Brain microvascular endothelial cell (primary cell): ENCODE measurements at regions not wholly inside any gene's neighbourhood (a gene's known extent, or its start where the extent isn't known, plus 50 kb on each side); places are given as distances from the start of the nearest gene placed in this dataset.

Source experiments
- DNase-seq: peaks from one replicate; pipeline ENCODE4 v3.0.0-alpha.2; 2020
- H3K27ac ChIP-seq: fragments of 250-450 bp; sonication (Bioruptor Pico); 2 replicates; pipeline ENCODE4 v1.5.1; 2020; ENCODE audit warnings: mild to moderate bottlenecking, moderate library complexity
- H3K27me3 ChIP-seq: fragments of 250-450 bp; sonication (Bioruptor Pico); replicated peaks from 2 replicates; pipeline ENCODE4 v1.5.1; 2020; ENCODE audit warnings: mild to moderate bottlenecking
- H3K36me3 ChIP-seq: fragments of 250-450 bp; sonication (Bioruptor Pico); replicated peaks from 2 replicates; pipeline ENCODE4 v1.5.1; 2020; ENCODE audit warnings: mild to moderate bottlenecking
- H3K4me3 ChIP-seq: 2 replicates; pipeline ENCODE4 v1.5.1; 2011; ENCODE audit warnings: low read depth, mild to moderate bottlenecking, control low read depth, low read length, moderate library complexity
- CTCF ChIP-seq: IDR thresholded peaks from 2 replicates; pipeline ENCODE4 v1.5.1; 2011; ENCODE audit warnings: low read depth, mild to moderate bottlenecking, moderate library complexity, low read length, control low read depth, inconsistent platforms; ENCODE audit errors: missing control alignments
- in situ Hi-C: cut with HindIII; loops from 2 replicates; pipeline ENCODE4 v1.10.0; 2017; ENCODE audit warnings: low sequenced_read_pairs, low pct_ligation_motif_present

- in situ Hi-C loops = no loop called here
- no peak for DNase-seq
Observed at GRCh38 chr3:72265256-72266015, 480.5 kb upstream of the PROK2 start.

GRCh38 chr3:72263223-72263990 lies 478.5 kb upstream of the PROK2 start:
- no peak for DNase-seq
- no peak overlapping the region for H3K4me3 ChIP-seq
- in situ Hi-C loops = no loop called here
- no peaks in the 10 kb centered on the region for H3K36me3 ChIP-seq
- H3K27me3 ChIP-seq = peaks cover 3% of the 10 kb centered on the region
- no peak overlapping the region for H3K27ac ChIP-seq
- TF ChIP-seq CTCF = no peak

More at GRCh38 chr3:72265256-72266015, 480.5 kb upstream of the PROK2 start:
- TF ChIP-seq CTCF = peak; percentile 44
- Histone ChIP-seq H3K4me3 (no peak overlapping the region), H3K36me3 (no peaks in the 10 kb centered on the region), H3K27ac (no peak overlapping the region), H3K27me3 (no peaks in the 10 kb centered on the region)

GRCh38 chr3:72262736-72263135 lies 477.8 kb upstream of the PROK2 start:
- Histone ChIP-seq H3K36me3 (no peaks in the 10 kb centered on the region), H3K27me3 (peaks cover 3% of the 10 kb centered on the region), H3K27ac (no peak overlapping the region), H3K4me3 (no peak overlapping the region)
- no peak for TF ChIP-seq CTCF
- DNase-seq = no peak
- in situ Hi-C loops = no loop called here

GRCh38 chr3:72261566-72262564 lies 476.9 kb upstream of the PROK2 start:
- Histone ChIP-seq H3K27ac (no peak overlapping the region), H3K27me3 (peaks cover 3% of the 10 kb centered on the region), H3K4me3 (no peak overlapping the region), H3K36me3 (no peaks in the 10 kb centered on the region)
- no peak for TF ChIP-seq CTCF
- in situ Hi-C loops = no loop called here
- DNase-seq = no peak

- H3K27ac ChIP-seq = no peak overlapping the region
Observed at GRCh38 chr3:72260588-72260910, 475.6 kb upstream of the PROK2 start.

More at GRCh38 chr3:72260588-72260910, 475.6 kb upstream of the PROK2 start:
- in situ Hi-C loops = no loop called here
- no peak for DNase-seq
- Histone ChIP-seq H3K27me3 (peaks cover 3% of the 10 kb centered on the region), H3K36me3 (no peaks in the 10 kb centered on the region), H3K4me3 (no peak overlapping the region)
- TF ChIP-seq CTCF = no peak
